ENCODE measurements at regions not wholly inside any gene's neighbourhood (a gene's known extent, or its start where the extent isn't known, plus 50 kb on each side); places are given as distances from the start of the nearest gene placed in this dataset.

DNA sequence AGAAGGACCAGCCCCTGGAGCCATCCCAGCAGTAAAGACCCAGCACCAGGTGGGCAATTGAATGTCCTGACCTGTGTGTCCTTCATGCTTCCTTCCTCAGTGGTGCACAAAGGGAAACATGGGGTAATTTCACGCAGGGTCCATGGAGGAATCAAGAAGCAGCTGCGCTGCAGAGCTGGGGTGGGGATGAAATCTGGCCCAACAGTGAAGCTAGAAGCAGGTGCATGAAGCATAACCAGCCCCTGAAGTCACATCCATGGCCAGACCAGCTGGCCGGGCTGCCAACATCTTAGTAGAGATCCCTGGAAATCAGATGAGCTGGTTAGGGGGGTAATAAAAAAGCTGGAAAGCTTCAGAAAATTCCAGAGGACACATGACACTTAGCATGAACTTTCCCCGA lies 646.7 kb upstream of the DEFB115 start:
- TF ChIP-seq, protein P1, sequence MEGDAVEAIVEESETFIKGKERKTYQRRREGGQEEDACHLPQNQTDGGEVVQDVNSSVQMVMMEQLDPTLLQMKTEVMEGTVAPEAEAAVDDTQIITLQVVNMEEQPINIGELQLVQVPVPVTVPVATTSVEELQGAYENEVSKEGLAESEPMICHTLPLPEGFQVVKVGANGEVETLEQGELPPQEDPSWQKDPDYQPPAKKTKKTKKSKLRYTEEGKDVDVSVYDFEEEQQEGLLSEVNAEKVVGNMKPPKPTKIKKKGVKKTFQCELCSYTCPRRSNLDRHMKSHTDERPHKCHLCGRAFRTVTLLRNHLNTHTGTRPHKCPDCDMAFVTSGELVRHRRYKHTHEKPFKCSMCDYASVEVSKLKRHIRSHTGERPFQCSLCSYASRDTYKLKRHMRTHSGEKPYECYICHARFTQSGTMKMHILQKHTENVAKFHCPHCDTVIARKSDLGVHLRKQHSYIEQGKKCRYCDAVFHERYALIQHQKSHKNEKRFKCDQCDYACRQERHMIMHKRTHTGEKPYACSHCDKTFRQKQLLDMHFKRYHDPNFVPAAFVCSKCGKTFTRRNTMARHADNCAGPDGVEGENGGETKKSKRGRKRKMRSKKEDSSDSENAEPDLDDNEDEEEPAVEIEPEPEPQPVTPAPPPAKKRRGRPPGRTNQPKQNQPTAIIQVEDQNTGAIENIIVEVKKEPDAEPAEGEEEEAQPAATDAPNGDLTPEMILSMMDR (IDR thresholded peaks at IDR 0.05; ENCODE audit: borderline replicate concordance, extremely low read depth, low read length, poor library complexity, severe bottlenecking), result no peak
- no peak for TF ChIP-seq EZH2 (IDR thresholded peaks at IDR 0.05; ENCODE audit: borderline replicate concordance, low read depth, low read length, severe bottlenecking)

All from DND-41 (cell line).